Endothelial cell of umbilical vein (primary cell): ENCODE measurements at regions not wholly inside any gene's neighbourhood (a gene's known extent, or its start where the extent isn't known, plus 50 kb on each side); places are given as distances from the start of the nearest gene placed in this dataset.

Source experiments
- EZH2 ChIP-seq: IDR thresholded peaks from 2 replicates; pipeline ENCODE4 v1.6.1; 2012; ENCODE audit warnings: borderline replicate concordance, low read depth, mild to moderate bottlenecking, moderate library complexity, low read length, inconsistent platforms; ENCODE audit not compliant: severe bottlenecking
- FOS ChIP-seq: IDR thresholded peaks from 2 replicates; pipeline ENCODE4 v1.6.1; 2011; ENCODE audit warnings: mild to moderate bottlenecking, low read length, moderate library complexity, borderline replicate concordance; ENCODE audit not compliant: insufficient read depth
- JUN ChIP-seq: IDR thresholded peaks from 2 replicates; pipeline ENCODE4 v1.6.1; 2011; ENCODE audit warnings: borderline replicate concordance, low read depth; ENCODE audit not compliant: insufficient read length, insufficient read depth
- POLR2A ChIP-seq: IDR thresholded peaks from 2 replicates; pipeline ENCODE4 v1.6.1; 2012; ENCODE audit warnings: low read depth, mild to moderate bottlenecking, control low read depth, low read length
- POLR2AphosphoS5 ChIP-seq: IDR thresholded peaks from 2 replicates; pipeline ENCODE4 v1.6.1; 2012; ENCODE audit warnings: low read depth, mild to moderate bottlenecking, control low read depth, low read length, moderate library complexity; ENCODE audit not compliant: insufficient read depth
- TF ChIP-seq, protein P1 (sequence below), 2 donors: IDR thresholded peaks; 1 replicate in 1 of 2; 2 replicates in 1 of 2; pipeline ENCODE4 v1.5.1; 2011; ENCODE audit warnings: low read length in 2 of 2, mild to moderate bottlenecking in 2 of 2, moderate library complexity in 2 of 2, control low read depth in 1 of 2, inconsistent platforms in 1 of 2, low read depth in 1 of 2; ENCODE audit not compliant: insufficient read depth in 1 of 2; ENCODE audit errors: extremely low read depth in 1 of 2
- TF ChIP-seq, protein P2 (sequence below): IDR thresholded peaks from 2 replicates; pipeline ENCODE4 v1.6.1; 2011; ENCODE audit not compliant: insufficient read depth, insufficient read length

DNA sequence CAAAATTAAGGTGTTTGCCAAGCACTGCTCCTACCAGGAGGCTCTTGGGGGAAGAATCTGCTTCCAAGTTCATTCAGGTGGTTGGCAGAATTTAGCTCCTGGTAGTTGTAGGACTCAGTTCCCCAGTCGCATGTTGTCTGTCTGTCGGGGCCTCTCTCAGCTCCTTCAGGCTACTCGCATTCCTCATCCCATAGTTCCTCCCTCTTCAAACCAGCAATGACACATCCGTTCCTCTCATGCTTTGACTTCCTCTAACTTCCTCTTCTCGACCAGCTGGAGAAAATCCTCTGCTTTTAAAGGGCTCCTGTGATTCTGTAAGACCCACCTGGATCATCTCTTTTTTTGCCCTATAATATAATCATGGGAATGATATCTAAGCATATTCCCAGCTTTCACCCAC lies 108.1 kb downstream of the PMP22 start:
- TF ChIP-seq POLR2A (no peak), EZH2 (no peak), JUN (no peak), POLR2AphosphoS5 (no peak), FOS (no peak)
- TF ChIP-seq, protein P1, sequence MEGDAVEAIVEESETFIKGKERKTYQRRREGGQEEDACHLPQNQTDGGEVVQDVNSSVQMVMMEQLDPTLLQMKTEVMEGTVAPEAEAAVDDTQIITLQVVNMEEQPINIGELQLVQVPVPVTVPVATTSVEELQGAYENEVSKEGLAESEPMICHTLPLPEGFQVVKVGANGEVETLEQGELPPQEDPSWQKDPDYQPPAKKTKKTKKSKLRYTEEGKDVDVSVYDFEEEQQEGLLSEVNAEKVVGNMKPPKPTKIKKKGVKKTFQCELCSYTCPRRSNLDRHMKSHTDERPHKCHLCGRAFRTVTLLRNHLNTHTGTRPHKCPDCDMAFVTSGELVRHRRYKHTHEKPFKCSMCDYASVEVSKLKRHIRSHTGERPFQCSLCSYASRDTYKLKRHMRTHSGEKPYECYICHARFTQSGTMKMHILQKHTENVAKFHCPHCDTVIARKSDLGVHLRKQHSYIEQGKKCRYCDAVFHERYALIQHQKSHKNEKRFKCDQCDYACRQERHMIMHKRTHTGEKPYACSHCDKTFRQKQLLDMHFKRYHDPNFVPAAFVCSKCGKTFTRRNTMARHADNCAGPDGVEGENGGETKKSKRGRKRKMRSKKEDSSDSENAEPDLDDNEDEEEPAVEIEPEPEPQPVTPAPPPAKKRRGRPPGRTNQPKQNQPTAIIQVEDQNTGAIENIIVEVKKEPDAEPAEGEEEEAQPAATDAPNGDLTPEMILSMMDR (IDR thresholded peaks at IDR 0.05; ENCODE audit: extremely low read depth in 1 of 2, insufficient read depth in 1 of 2, low read depth in 1 of 2, low read length in 2 of 2), result no peak
- TF ChIP-seq, protein P2, sequence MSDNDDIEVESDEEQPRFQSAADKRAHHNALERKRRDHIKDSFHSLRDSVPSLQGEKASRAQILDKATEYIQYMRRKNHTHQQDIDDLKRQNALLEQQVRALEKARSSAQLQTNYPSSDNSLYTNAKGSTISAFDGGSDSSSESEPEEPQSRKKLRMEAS, result no peak
